DMS 273 (cell line): ENCODE measurements at regions not wholly inside any gene's neighbourhood (a gene's known extent, or its start where the extent isn't known, plus 50 kb on each side); places are given as distances from the start of the nearest gene placed in this dataset.
A peak's percentile ranks its signal among the peaks of the same experiment; 100 is the strongest.

ENCODE experiments used
- DNase-seq: peaks from one replicate; lab custom pipeline; 2025; ENCODE audit not compliant: unreplicated experiment; lab: John Stamatoyannopoulos, UW

GRCh38 chr3:28087591-28087990 is 153.8 kb upstream of the CMC1 start:
- DNase-seq = no peak

GRCh38 chr3:28088811-28089526 is 152.4 kb upstream of the CMC1 start:
- DNase-seq = no peak

DNA sequence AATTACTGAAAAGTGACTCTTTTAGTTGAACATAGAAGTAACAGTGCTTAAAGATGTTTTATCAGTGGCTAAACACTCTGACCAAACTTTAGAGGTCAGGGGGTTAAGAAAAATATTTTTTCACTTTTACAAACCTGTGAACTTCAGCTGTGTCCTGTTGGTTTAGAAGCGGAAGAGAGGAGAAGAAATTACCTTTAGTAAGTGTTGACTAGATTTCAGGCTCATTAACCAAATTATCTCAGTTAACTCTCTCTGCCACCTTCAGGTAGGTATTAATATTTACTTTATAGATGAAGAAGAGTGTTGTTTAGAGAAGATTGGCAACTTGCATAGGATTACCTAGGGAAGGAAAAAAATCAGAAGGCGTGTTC is 151.9 kb upstream of the CMC1 start:
- no peak for DNase-seq

GRCh38 chr3:28099296-28099695 is 142.1 kb upstream of the CMC1 start:
- DNase-seq = no peak

- no peak for DNase-seq
Measured at GRCh38 chr3:28101705-28102104, 139.7 kb upstream of the CMC1 start.

DNA sequence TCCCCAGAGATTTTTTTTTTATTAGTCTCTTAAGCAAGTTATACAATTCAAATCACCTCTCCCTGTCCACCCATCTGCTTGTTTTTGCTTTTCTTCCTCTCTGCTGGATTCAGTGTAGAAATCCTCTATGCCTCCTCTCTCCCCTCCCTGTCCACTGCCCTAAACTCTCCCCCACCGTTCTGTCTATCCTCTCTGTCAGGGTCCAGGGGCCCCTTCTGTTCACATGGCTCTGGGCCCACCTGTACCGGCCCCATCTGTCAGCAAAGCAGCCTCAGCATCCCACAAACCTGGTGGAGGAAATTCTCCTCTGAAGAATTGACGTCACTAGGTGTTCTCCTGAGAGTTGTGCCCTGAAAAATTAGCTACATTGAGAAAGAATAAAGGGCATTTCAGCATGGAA is 137.6 kb upstream of the CMC1 start:
- peak; percentile 37 for DNase-seq

- DNase-seq = peak; percentile 5
Measured at GRCh38 chr3:28104896-28105534, 136.4 kb upstream of the CMC1 start.

DNA sequence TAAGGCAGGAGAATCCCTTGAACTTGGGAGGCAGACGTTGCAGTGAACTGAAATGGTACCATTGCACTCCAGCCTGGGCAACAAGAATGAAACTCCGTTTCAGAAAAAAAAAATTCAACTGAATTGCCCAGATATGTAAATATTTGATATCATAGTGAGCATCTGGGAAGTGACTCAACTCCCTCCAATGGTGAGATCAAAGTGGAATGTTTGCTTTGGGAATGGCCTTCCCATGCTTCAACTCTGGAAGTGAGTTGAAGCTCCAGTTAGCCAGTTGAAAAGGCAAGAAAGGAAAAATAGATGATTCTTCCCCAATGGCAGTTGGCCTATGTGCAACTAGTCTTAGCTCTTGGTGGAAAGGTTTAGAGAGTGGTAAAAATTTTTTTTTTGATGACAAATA is 131.6 kb upstream of the CMC1 start:
- DNase-seq = no peak

DNA sequence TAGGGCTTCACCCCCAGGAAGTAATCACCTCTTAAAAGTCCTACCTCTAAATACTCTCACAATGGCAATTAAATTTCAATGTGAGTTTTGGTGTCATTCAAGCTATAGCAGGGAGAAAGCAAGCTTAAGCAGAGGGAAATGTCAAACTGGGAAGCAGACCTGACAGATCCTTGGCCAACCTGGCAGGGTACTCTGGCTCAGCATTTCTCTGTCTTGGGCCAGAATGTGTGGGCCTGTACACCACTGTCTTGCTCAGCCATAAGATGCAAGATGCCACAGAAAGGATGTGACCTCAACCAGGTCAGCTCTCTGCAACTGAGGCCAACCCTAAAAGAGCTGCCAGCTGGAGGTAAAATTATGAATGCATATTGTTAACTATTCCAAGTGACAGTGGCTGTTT is 130.6 kb upstream of the CMC1 start:
- DNase-seq = no peak

DNA sequence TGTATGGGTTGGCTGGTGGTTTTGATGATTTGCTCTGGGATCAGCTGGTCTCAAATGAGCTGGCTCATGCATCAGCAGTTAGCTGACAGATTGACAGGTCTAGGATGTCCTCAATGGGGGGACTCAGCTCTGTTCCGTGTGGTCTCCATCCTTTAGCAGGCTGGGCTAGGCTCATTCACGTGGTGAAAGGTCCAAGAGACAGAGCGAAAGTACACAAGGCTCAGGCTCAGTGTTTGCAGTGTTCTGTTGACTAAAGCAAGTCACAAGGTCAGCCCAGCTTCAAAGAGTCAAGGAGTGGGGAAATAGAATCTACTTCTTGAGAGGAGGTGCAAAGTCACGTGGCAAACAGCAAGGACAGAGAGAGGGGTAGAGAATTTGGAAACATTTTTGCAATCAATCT is 126.5 kb upstream of the CMC1 start:
- no peak for DNase-seq

- no peak for DNase-seq
Measured at GRCh38 chr3:28115316-28115715, 126.1 kb upstream of the CMC1 start.

- no peak for DNase-seq
Measured at GRCh38 chr3:28117598-28117997, 123.8 kb upstream of the CMC1 start.

DNA sequence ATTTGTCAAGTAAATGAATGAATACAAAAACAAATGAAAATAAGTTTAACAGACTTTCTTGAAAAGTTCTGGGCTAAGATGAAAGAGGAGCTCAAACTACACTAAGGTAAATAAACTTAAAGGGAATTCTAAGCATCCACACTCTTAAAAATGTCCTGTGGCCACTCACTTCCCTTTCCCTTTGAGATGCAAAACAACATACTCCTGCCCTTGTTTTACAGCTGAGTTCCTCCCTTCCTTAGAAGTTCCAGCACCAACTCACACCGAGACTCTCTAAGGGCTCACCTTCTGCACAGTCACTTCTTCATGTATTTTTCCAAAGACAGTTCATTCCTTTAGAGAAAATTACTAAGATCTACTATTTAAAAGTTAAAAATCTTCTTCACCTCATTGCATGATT is 123.3 kb upstream of the CMC1 start:
- DNase-seq = no peak

DNA sequence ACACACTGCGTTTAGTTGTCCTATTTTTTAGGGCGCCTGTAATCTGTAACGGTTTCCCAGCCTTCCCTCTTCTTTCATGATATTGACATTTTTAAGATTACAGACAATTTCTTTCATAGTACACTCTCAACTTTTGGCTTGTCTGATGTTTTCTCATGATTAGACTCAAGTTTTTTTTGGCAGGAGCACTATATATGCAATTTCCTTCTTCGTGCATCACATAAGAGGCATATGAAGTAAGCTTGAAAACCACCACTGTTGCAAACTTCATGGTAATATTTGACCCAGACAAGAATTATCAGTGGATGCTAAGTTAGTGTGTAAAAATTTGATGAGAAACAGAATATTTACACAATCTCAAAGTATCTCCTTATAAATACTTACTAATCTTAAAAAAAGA is 119.2 kb upstream of the CMC1 start:
- DNase-seq = no peak

DNA sequence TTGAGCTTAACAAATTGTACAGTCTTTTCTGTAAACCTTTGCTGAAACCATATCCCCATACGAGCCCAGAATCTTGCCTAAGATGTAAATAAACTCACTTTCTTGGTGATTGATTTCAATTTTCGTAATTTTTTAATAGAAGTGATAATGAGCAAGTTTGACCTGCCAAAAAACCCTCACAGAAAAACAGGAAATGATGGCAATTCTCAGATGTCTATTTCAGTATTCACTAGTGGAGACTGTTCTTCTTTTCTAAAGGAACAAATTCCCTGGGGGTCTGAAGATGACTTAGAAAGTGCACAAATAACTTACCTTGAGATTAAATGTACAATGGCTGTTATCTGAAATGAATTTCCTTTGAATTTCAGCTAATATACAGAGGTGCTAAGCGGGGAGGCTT is 116.5 kb upstream of the CMC1 start:
- no peak for DNase-seq

GRCh38 chr3:28125342-28125741 is 116.1 kb upstream of the CMC1 start:
- DNase-seq = no peak

DNA sequence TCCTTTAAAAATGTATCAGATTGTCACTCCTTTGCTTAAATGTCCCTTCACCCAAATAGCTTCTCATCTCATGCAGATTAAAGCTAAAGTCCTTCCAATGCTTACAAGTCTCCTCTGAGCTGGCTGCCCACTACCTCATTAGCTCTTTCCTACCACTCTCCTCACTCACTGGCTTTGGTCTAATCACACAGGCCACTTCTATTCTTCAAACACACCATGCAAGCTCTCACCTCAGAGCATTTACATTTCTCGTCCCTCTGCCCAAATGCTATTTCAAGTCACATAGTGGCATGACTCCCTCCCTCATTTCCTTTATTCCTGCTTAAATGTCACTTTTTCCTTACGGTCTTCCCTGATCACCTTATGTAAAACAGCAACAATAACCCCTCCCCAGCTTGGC is 110.6 kb upstream of the CMC1 start:
- no peak for DNase-seq

DNA sequence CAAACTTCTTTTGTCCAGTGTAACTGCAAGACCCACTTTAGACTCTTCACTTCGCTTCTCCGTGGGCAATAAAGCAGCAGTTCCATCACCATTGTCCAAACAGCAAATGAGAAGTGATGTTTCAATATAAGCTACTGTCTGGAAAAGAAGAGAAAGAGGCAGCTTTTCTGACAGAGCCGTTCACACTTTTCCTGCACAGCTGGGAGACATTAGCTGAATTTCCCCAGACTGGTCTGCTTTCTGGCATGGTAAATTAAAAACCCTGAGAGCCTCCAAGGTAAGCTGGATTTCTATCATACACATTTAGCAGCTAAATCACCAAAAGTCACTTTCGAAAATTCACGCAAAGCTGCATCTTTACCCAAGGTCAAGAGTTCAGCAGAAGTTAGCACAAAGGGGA is 108.5 kb upstream of the CMC1 start:
- DNase-seq = no peak

- DNase-seq = no peak
Measured at GRCh38 chr3:28134198-28134597, 107.2 kb upstream of the CMC1 start.

DNA sequence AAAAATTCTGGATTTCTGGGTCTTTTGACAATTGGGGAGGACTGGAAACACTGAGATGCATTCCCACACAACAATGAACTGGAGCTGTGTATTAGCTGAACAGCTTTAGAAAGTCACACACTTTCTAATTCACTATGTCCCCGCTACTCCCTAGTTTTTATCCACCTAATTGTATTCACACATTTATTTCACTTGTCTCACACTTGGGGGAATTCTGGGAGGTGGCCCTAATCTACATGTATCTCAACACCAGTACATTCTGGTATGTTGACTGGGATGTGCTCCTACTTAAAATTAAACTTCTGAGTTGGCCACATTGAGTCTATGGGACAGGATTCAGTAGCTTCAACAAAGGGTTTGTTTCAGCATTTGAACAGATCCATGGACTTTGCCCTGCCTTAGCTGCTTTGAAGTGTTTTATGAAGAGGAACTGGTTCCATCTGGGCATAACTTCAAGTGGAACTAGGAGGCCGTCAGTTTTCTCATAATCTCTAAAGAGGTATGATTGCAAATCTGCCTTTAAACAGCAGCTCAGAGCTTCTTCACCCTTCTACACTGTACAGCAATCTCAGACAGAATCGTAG is 106.5 kb upstream of the CMC1 start:
- DNase-seq = no peak

GRCh38 chr3:28136607-28137216 is 104.7 kb upstream of the CMC1 start:
- no peak for DNase-seq

- no peak for DNase-seq
Measured at GRCh38 chr3:28138043-28138610, 103.3 kb upstream of the CMC1 start.
